Mesothelial cell of epicardium (in vitro differentiated cells): ENCODE measurements at regions not wholly inside any gene's neighbourhood (a gene's known extent, or its start where the extent isn't known, plus 50 kb on each side); places are given as distances from the start of the nearest gene placed in this dataset.
"Not testable (repeated sequence)": the region's sequence is repeated elsewhere in the genome, so short reads cannot be mapped to it uniquely, and the experiment has no call there.

ENCODE experiments used
- DNase-seq, 2 experiments: peaks; one replicate each; pipeline ENCODE4 v3.0.0; 2021; ENCODE audit warnings: low spot score in 2 of 2; ENCODE audit not compliant: unreplicated experiment in 2 of 2
- H3K27ac Mint-ChIP-seq: 2 replicates; pipeline ENCODE4 v1.8.0; 2021; ENCODE audit warnings: mixed read lengths
- H3K27me3 Mint-ChIP-seq: 2 replicates; pipeline ENCODE4 v1.8.0; 2021; ENCODE audit warnings: low read depth, mixed read lengths
- H3K36me3 Mint-ChIP-seq: 2 replicates; pipeline ENCODE4 v1.8.0; 2021; ENCODE audit warnings: mixed read lengths
- H3K4me1 Mint-ChIP-seq: 2 replicates; pipeline ENCODE4 v1.8.0; 2021; ENCODE audit warnings: mixed read lengths
- H3K4me3 Mint-ChIP-seq: 2 replicates; pipeline ENCODE4 v1.8.0; 2021; ENCODE audit warnings: mild to moderate bottlenecking, moderate library complexity, mixed read lengths
- H3K9me3 Mint-ChIP-seq: 2 replicates; pipeline ENCODE4 v1.8.0; 2021; ENCODE audit warnings: mixed read lengths
- CTCF ChIP-seq: fragments of 200-600 bp; sonication (generic); IDR thresholded peaks from one replicate; pipeline ENCODE4 v1.5.0; 2021; ENCODE audit warnings: antibody characterized with exemption; ENCODE audit not compliant: unreplicated experiment

GRCh38 chr1:95297906-95298305 lies 63.9 kb downstream of the RWDD3 start:
- not testable (repeated sequence) for H3K36me3 Mint-ChIP-seq, H3K4me3 Mint-ChIP-seq, H3K27me3 Mint-ChIP-seq, H3K27ac Mint-ChIP-seq, H3K4me1 Mint-ChIP-seq, DNase-seq
- H3K9me3 Mint-ChIP-seq = peaks cover 17% of the 10 kb centered on the region

GRCh38 chr1:95301091-95301490 lies 67.1 kb downstream of the RWDD3 start:
- H3K4me1 Mint-ChIP-seq = no peaks in the 10 kb centered on the region
- H3K4me3 Mint-ChIP-seq = no peak overlapping the region
- no peak for DNase-seq
- no peak overlapping the region for H3K27ac Mint-ChIP-seq
- no peaks in the 10 kb centered on the region for H3K36me3 Mint-ChIP-seq
- no peaks in the 10 kb centered on the region for H3K27me3 Mint-ChIP-seq
- peaks cover 13% of the 10 kb centered on the region for H3K9me3 Mint-ChIP-seq
- TF ChIP-seq CTCF = no peak

DNA sequence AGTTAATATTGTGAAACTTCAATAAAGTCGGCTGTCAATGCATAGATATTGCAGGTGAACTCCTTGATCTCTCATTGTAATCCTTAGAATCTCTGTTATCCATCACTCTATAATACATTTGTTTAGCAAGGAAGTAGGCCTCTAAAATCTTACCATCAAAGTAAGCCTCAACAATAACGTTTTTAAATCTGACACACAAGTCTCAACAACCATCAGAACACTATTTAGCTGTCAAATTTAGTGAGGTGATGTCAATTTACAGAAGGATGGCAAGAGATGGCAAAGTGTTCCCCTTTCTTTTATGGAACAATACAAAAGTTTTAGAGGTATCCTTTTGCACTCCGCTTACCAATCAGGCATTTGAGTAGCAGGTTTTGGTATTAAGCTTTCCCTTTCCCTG lies 67.6 kb downstream of the RWDD3 start:
- Mint-ChIP-seq H3K27me3 (no peaks in the 10 kb centered on the region), H3K4me1 (no peaks in the 10 kb centered on the region), H3K4me3 (no peak overlapping the region), H3K36me3 (no peaks in the 10 kb centered on the region), H3K9me3 (peaks cover 13% of the 10 kb centered on the region), H3K27ac (no peak overlapping the region)
- DNase-seq = no peak
- TF ChIP-seq CTCF = no peak

- H3K4me3 Mint-ChIP-seq = no peak overlapping the region
- peaks cover 3% of the 10 kb centered on the region for H3K4me1 Mint-ChIP-seq
- TF ChIP-seq CTCF = no peak
- peaks cover 6% of the 10 kb centered on the region for H3K27me3 Mint-ChIP-seq
- DNase-seq = no peak
- no peaks in the 10 kb centered on the region for H3K36me3 Mint-ChIP-seq
- peaks cover 7% of the 10 kb centered on the region for H3K9me3 Mint-ChIP-seq
- H3K27ac Mint-ChIP-seq = no peak overlapping the region
Measured at GRCh38 chr1:95304803-95305202, 70.8 kb downstream of the RWDD3 start.

GRCh38 chr1:95308276-95309030 lies 74.4 kb downstream of the RWDD3 start:
- no peak overlapping the region for H3K27ac Mint-ChIP-seq

More at GRCh38 chr1:95308276-95309030, 74.4 kb downstream of the RWDD3 start:
- Mint-ChIP-seq H3K9me3 (no peaks in the 10 kb centered on the region), H3K4me3 (no peak overlapping the region), H3K27me3 (peaks cover 6% of the 10 kb centered on the region), H3K36me3 (no peaks in the 10 kb centered on the region), H3K4me1 (peaks cover 16% of the 10 kb centered on the region)
- no peak for DNase-seq
- TF ChIP-seq CTCF = no peak
